ENCODE measurements at regions not wholly inside any gene's neighbourhood (a gene's known extent, or its start where the extent isn't known, plus 50 kb on each side); places are given as distances from the start of the nearest gene placed in this dataset.

DNA sequence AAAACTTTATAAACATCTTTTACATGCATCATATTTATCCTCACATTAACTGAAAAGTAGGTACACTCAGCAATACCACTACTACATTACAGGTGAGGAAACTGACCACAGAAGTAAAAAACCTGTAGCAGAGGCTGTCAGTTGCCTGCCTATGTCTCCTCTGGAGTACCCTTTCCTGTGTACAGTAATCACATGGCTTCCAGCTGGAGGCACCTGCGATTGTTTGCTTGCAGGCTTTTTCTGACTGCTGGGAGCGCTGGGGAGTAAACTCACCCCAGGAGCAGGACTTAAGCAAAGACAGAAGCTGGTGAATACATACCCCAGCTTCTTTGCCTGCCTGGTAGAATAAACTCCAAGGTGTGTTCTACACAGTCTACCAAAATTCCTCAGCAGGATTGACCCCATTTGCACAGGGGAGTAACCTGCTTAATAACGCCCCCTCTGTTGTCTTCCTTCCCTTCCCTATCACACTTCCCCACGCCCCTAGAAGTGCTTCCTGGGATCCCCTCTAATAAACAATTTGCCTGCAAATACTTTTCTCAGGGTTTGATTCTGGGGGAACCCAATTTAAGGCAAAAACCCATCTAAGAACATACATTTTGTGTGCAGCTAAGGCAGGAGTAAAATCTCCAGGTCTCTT lies 138.9 kb downstream of the PTH2R start:
- no peak for DNase-seq
- Histone ChIP-seq H3K9me3 (no peaks in the 10 kb centered on the region), H3K27me3 (no peaks in the 10 kb centered on the region), H3K4me1 (no peaks in the 10 kb centered on the region), H3K27ac (no peak overlapping the region), H3K4me3 (no peak overlapping the region), H3K36me3 (no peaks in the 10 kb centered on the region)
- intact Hi-C loops (cut with DNase I; ENCODE audit: low total_unique reads) = no loop called here
- TF ChIP-seq, protein P1, sequence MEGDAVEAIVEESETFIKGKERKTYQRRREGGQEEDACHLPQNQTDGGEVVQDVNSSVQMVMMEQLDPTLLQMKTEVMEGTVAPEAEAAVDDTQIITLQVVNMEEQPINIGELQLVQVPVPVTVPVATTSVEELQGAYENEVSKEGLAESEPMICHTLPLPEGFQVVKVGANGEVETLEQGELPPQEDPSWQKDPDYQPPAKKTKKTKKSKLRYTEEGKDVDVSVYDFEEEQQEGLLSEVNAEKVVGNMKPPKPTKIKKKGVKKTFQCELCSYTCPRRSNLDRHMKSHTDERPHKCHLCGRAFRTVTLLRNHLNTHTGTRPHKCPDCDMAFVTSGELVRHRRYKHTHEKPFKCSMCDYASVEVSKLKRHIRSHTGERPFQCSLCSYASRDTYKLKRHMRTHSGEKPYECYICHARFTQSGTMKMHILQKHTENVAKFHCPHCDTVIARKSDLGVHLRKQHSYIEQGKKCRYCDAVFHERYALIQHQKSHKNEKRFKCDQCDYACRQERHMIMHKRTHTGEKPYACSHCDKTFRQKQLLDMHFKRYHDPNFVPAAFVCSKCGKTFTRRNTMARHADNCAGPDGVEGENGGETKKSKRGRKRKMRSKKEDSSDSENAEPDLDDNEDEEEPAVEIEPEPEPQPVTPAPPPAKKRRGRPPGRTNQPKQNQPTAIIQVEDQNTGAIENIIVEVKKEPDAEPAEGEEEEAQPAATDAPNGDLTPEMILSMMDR (IDR thresholded peaks at IDR 0.05) = no peak

DNA sequence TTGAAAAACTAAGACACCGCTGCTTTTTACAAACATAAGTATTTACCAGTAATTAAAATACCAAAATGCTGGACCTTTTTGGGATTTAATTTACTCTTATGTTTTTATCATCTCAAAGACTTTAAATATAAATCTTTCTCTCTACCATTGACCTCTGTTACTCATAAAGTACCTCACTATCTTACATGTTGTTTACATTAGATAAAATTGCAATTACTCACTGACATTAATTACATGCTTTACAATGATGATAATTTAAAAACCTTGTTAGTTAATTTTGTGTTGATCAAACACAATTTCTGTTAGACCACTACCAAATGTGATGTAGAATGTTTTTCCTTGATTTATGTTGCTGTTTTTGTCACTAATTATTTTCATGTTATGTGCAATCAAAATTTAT lies 139.5 kb downstream of the PTH2R start:
- no peaks in the 10 kb centered on the region for H3K4me1 ChIP-seq
- DNase-seq = no peak
- TF ChIP-seq, protein P1 (IDR thresholded peaks at IDR 0.05) = no peak
- no peaks in the 10 kb centered on the region for H3K27me3 ChIP-seq
- H3K4me3 ChIP-seq = no peak overlapping the region
- H3K9me3 ChIP-seq = no peaks in the 10 kb centered on the region
- H3K36me3 ChIP-seq = no peaks in the 10 kb centered on the region
- no peak overlapping the region for H3K27ac ChIP-seq
- intact Hi-C loops (cut with DNase I; ENCODE audit: low total_unique reads) = no loop called here

DNA sequence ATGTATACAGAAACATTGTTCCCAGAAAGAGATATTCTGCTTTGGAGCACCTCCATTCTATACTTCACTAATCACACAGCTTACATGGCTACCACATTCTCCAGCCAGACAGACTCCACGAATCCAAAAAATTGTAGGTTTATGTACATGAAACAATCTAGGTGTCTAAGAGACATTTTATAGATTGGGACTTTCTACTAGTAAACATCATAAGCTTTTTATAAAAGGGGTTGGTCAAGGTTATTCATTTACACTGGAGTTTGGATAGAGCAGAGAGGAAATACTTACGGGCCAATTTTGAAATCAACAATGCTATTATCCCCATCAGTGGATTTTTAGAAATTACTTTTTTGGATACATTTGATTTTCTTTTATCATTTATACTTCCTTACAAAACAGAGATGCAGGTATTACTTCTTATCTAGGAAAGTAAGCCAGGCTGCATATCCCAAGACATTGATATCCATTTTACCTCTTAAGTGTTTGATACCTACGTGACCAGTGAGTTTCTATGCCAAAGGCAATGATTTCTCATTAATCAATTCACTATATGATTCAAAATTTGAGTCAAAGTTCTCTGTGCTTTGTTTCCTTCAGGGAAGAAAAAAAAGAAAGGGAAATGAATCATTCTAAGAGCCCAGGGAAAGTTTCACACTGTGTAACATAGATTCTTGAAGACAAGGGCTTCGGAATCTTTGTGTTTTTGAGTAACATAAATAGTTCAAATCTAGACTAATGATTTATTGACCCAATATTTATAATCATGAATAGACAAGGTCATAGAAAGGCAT lies 140.5 kb downstream of the PTH2R start:
- Histone ChIP-seq H3K4me1 (no peaks in the 10 kb centered on the region), H3K27ac (no peak overlapping the region), H3K4me3 (no peak overlapping the region), H3K27me3 (no peaks in the 10 kb centered on the region), H3K36me3 (no peaks in the 10 kb centered on the region), H3K9me3 (peaks cover 0 to 4% (median 0%) of the 10 kb centered on the region in 3 donors)
- TF ChIP-seq, protein P1 (IDR thresholded peaks at IDR 0.05) = no peak
- intact Hi-C loops (cut with DNase I; ENCODE audit: low total_unique reads) = no loop called here
- no peak for DNase-seq

DNA sequence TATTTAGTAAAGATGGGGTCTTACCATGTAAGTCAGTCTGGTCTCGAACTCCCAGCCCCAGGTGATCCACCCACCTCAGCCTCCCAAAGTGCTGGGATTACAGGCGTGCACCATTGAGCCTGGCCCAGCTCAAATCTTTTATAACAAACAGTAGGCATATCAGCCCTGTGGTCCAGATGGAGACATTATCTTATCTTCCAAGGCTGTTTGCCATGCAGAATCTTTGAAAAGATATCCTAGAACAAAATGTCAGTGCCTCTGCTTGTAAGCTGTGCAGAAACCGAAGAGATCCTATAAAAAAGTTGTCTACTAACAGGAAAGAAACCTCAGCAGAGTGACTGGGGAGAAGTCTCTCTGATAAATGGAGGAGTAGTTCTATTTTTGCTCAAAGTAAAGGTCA lies 142.1 kb downstream of the PTH2R start:
- DNase-seq = no peak
- Histone ChIP-seq H3K27me3 (no peaks in the 10 kb centered on the region), H3K4me1 (no peaks in the 10 kb centered on the region), H3K27ac (no peak overlapping the region), H3K4me3 (no peak overlapping the region), H3K36me3 (no peaks in the 10 kb centered on the region), H3K9me3 (peaks cover 0 to 4% (median 0%) of the 10 kb centered on the region in 3 donors)
- TF ChIP-seq, protein P1 (IDR thresholded peaks at IDR 0.05) = no peak
- intact Hi-C loops (cut with DNase I; ENCODE audit: low total_unique reads) = no loop called here

DNA sequence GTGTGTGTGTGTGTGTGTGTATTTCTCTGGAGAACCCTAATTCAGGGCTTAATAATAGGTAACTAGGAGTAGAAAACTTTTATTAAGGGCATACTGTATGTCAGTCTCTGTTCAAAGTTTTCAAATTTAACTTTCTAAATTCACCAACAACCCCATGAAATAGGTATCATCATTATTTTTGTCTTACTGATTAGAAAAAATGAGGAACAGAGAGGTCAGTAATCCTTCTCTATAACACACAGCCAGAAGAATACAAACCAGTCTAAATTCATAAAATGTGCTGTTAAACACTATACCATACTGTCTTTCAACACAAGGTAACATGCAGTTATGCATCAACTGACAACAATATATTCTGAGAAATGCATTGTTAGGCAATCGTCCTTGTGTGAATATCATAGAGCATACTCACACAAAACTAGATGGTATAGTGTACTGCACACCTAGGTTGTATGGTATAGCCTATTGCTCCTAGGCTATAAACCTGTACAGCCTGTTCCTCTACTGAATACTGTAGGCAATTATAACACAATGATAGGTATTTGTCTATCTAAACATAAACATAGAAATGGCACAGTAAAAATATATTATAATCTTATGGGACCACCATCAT lies 143.1 kb downstream of the PTH2R start:
- Histone ChIP-seq H3K36me3 (no peaks in the 10 kb centered on the region), H3K27me3 (no peaks in the 10 kb centered on the region), H3K4me3 (no peak overlapping the region), H3K9me3 (peaks cover 0 to 4% (median 0%) of the 10 kb centered on the region in 3 donors), H3K27ac (no peak overlapping the region), H3K4me1 (no peaks in the 10 kb centered on the region)
- intact Hi-C loops (cut with DNase I; ENCODE audit: low total_unique reads) = no loop called here
- no peak for DNase-seq
- TF ChIP-seq, protein P1 (IDR thresholded peaks at IDR 0.05) = no peak

All from tibial artery (tissue), 4 donors.